ENCODE measurements at regions not wholly inside any gene's neighbourhood (a gene's known extent, or its start where the extent isn't known, plus 50 kb on each side); places are given as distances from the start of the nearest gene placed in this dataset.

DNA sequence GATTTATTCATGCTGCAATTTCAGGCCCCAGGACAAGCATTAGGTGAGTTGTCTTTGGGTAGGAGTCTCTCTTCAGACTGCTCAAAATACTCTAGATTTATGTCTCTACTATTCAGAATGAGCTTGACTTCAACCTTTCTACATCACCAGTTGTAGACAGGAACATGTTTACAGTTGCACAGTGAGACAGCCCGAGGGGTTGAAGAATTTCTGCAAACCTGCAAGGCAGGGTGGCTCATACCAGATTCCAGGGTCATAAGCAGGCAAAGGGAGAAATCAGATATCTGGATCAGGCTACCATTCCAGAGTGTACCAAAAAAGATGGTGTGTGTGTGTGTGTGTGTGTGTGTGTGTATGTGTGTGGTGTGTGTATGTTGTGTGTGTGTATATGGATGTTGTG is 112.4 kb downstream of the SPP2 start:
- H3K4me3 Mint-ChIP-seq (ENCODE audit: low read depth, unreplicated experiment): no peak overlapping the region
- H3K9me3 Mint-ChIP-seq (ENCODE audit: low read depth, unreplicated experiment): peaks cover 4% of the 10 kb centered on the region
- CTCF ChIA-PET: no interaction called here
- BruUV-seq (replicated peaks): no TSS peak
- no peak overlapping the region for H3K27ac Mint-ChIP-seq (ENCODE audit: unreplicated experiment)
- TF ChIP-seq, protein P1, sequence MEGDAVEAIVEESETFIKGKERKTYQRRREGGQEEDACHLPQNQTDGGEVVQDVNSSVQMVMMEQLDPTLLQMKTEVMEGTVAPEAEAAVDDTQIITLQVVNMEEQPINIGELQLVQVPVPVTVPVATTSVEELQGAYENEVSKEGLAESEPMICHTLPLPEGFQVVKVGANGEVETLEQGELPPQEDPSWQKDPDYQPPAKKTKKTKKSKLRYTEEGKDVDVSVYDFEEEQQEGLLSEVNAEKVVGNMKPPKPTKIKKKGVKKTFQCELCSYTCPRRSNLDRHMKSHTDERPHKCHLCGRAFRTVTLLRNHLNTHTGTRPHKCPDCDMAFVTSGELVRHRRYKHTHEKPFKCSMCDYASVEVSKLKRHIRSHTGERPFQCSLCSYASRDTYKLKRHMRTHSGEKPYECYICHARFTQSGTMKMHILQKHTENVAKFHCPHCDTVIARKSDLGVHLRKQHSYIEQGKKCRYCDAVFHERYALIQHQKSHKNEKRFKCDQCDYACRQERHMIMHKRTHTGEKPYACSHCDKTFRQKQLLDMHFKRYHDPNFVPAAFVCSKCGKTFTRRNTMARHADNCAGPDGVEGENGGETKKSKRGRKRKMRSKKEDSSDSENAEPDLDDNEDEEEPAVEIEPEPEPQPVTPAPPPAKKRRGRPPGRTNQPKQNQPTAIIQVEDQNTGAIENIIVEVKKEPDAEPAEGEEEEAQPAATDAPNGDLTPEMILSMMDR (IDR thresholded peaks at IDR 0.05; ENCODE audit: unreplicated experiment): no peak
- no peak for DNase-seq
- intact Hi-C loops (cut with micrococcal nuclease; ENCODE audit: unreplicated experiment): no loop called here
- no peaks in the 10 kb centered on the region for H3K27me3 Mint-ChIP-seq (ENCODE audit: unreplicated experiment)
- peaks cover 42% of the 10 kb centered on the region for H3K4me1 Mint-ChIP-seq (ENCODE audit: low read depth, unreplicated experiment)
- no peaks in the 10 kb centered on the region for H3K36me3 Mint-ChIP-seq (ENCODE audit: insufficient read depth, unreplicated experiment)

DNA sequence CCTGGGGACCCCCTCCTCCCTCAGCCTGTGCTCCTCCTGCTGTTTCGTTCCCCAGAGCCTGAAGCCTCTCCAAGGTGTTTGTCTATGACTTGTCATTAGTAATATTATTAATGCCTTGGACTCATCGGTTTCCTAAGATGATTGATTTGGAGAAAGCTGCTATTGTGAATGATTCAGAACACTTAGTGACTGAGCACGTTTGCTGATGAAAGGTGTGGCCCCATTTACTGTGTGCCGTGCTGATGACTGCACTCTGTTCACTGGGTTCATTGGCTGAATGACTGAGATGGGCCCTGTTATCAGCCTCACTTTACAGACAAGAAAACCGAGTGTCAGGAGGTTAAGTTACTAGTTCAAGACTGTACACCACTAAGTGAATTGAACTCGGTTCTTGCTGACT is 111.4 kb downstream of the SPP2 start:
- Mint-ChIP-seq H3K36me3 (ENCODE audit: insufficient read depth, unreplicated experiment) (no peaks in the 10 kb centered on the region), H3K27ac (ENCODE audit: unreplicated experiment) (no peak overlapping the region), H3K27me3 (ENCODE audit: unreplicated experiment) (no peaks in the 10 kb centered on the region), H3K4me3 (ENCODE audit: low read depth, unreplicated experiment) (no peak overlapping the region), H3K9me3 (ENCODE audit: low read depth, unreplicated experiment) (peaks cover 4% of the 10 kb centered on the region), H3K4me1 (ENCODE audit: low read depth, unreplicated experiment) (peaks cover 39% of the 10 kb centered on the region)
- TF ChIP-seq, protein P1 (IDR thresholded peaks at IDR 0.05; ENCODE audit: unreplicated experiment): no peak
- intact Hi-C loops (cut with micrococcal nuclease; ENCODE audit: unreplicated experiment): no loop called here
- DNase-seq: no peak
- BruUV-seq (replicated peaks): no TSS peak
- CTCF ChIA-PET: no interaction called here

DNA sequence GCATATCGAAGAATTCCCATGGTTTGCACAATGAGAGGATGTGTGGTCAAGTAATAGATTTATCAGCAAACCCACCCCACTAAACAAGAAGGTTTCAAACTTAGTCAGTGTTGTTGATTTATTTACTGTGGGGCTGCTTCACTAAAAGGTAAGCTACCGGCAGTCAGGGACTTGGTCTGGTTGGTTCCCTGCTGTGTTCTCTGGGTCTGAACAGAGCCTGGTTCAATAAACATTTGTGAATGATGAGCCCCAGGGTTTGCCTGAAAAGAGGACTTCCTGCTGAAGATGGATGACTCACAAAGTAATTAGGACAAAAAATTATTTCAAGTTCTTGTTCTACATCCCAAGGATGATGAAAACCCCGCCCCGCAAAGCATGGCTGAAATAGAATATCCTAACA is 108.3 kb downstream of the SPP2 start:
- no peak for DNase-seq
- TF ChIP-seq, protein P1 (IDR thresholded peaks at IDR 0.05; ENCODE audit: unreplicated experiment): no peak
- CTCF ChIA-PET: no interaction called here
- H3K4me3 Mint-ChIP-seq (ENCODE audit: low read depth, unreplicated experiment): no peak overlapping the region
- BruUV-seq (replicated peaks): no TSS peak
- no peaks in the 10 kb centered on the region for H3K27me3 Mint-ChIP-seq (ENCODE audit: unreplicated experiment)
- intact Hi-C loops (cut with micrococcal nuclease; ENCODE audit: unreplicated experiment): no loop called here
- no peak overlapping the region for H3K27ac Mint-ChIP-seq (ENCODE audit: unreplicated experiment)
- H3K4me1 Mint-ChIP-seq (ENCODE audit: low read depth, unreplicated experiment): peaks cover 30% of the 10 kb centered on the region
- H3K36me3 Mint-ChIP-seq (ENCODE audit: insufficient read depth, unreplicated experiment): no peaks in the 10 kb centered on the region
- H3K9me3 Mint-ChIP-seq (ENCODE audit: low read depth, unreplicated experiment): peaks cover 4% of the 10 kb centered on the region

DNA sequence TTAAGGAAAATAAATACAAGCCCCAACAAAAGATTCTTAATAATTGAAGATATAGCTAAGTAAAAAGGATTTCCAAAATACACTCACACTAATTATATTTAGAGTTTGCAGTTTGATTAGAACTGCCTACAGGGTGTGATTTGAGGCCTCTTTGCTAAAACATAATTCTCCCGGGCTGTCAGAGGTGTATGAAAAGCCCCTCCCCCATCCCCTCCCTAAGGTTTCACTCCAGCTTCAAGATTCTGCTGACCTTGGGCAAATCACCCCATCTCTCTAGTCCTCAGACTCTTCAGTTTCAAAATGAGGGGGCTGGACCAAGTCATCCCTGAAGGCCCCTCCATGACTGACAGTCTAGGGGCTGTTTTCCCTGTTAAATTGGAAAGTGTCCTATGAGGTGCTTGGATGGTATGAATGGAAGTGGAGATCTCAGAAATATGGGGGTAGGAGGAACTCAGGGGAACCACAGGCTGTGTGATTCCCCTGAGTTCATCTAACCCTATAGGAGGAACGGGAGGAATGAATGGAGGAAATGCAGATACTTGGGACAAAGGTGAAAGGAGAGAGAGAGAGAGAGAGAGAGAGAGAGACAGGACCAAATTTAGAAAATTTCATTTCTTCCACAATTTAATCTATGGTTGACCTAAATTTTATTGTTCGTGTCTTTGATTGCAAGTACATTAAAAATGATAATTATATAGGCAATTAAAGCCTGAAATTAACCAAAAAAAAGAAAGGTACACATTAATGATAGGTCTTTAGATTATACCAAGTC is 107.5 kb downstream of the SPP2 start:
- BruUV-seq (replicated peaks): no TSS peak
- no peak for DNase-seq
- no peaks in the 10 kb centered on the region for H3K27me3 Mint-ChIP-seq (ENCODE audit: unreplicated experiment)
- no peaks in the 10 kb centered on the region for H3K36me3 Mint-ChIP-seq (ENCODE audit: insufficient read depth, unreplicated experiment)
- CTCF ChIA-PET: no interaction called here
- no peak overlapping the region for H3K4me3 Mint-ChIP-seq (ENCODE audit: low read depth, unreplicated experiment)
- TF ChIP-seq, protein P1 (IDR thresholded peaks at IDR 0.05; ENCODE audit: unreplicated experiment): no peak
- no peak overlapping the region for H3K27ac Mint-ChIP-seq (ENCODE audit: unreplicated experiment)
- peaks cover 4% of the 10 kb centered on the region for H3K9me3 Mint-ChIP-seq (ENCODE audit: low read depth, unreplicated experiment)
- H3K4me1 Mint-ChIP-seq (ENCODE audit: low read depth, unreplicated experiment): peaks cover 27% of the 10 kb centered on the region
- intact Hi-C loops (cut with micrococcal nuclease; ENCODE audit: unreplicated experiment): no loop called here

All from Calu3 (cell line).